SK-N-MC (cell line): ENCODE measurements at regions not wholly inside any gene's neighbourhood (a gene's known extent, or its start where the extent isn't known, plus 50 kb on each side); places are given as distances from the start of the nearest gene placed in this dataset.
"Not testable (repeated sequence)": the region's sequence is repeated elsewhere in the genome, so short reads cannot be mapped to it uniquely, and the experiment has no call there.

ENCODE experiments used
- EZH2 ChIP-seq: fragments of 200-600 bp; sonication (generic); IDR thresholded peaks from one replicate; pipeline ENCODE4 v1.6.1; 2017; ENCODE audit warnings: antibody characterized with exemption
- FOXP2 ChIP-seq: optimal IDR thresholded peaks from 2 replicates; pipeline ENCODE3; 2011; ENCODE audit warnings: mild to moderate bottlenecking, moderate library complexity; ENCODE audit not compliant: insufficient read depth; ENCODE audit errors: extremely low read length, control extremely low read depth
- POLR2AphosphoS5 ChIP-seq: IDR thresholded peaks from 2 replicates; pipeline ENCODE4 v1.6.1; 2012; ENCODE audit warnings: mild to moderate bottlenecking, low read depth, low read length, borderline replicate concordance

- not testable (repeated sequence) for TF ChIP-seq EZH2, POLR2AphosphoS5, FOXP2
Measured at GRCh38 chr6:14419224-14419623, 301.7 kb downstream of the CD83 start.
